ENCODE measurements at regions not wholly inside any gene's neighbourhood (a gene's known extent, or its start where the extent isn't known, plus 50 kb on each side); places are given as distances from the start of the nearest gene placed in this dataset.

DNA sequence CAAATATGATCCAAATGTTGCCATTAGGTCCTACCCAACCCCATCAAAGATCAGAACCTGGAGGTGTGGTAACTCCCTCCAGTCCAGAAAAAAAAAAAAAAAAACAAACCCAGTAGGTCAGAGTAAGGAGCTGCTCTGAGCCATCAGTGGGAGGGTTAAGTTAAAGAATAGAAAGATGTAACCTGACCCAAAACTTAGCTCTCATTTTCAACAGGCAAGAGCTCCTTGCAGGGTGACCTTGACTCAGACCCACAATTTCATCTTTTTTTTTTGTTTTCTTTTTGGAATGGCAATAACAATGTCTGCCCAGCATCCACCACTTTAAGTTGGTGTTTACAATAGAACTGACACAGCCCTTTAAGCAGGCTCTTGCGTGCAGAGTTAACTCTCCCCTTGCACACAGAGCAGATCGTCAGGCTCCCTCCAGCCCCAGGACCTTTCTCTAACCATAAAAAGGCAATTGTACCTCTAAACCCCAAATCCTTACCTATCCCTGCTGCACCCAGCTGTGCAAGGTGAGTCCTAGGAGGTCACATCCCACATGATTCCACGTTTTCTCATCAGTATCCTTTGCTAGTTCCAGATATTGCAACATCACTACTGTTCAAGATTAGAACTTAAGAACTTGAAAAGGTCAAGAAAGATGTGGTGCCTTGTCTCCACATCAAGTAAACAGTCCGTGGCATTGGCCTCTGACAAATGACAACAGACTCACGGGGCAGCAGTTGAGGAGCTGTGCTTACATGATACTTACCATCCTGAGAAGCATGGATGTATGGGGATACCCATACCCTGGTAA lies 178.6 kb upstream of the EEA1 start:
- no peak overlapping the region for H3K4me3 ChIP-seq (replicated peaks; ENCODE audit: low read depth, low read length)
- no peak for DNase-seq (ENCODE audit: extremely low read depth, low read depth)
- TF ChIP-seq CTCF (IDR thresholded peaks at IDR 0.05; ENCODE audit: low read depth, low read length, missing control alignments) = no peak

- no peak for TF ChIP-seq CTCF (IDR thresholded peaks at IDR 0.05; ENCODE audit: low read depth, low read length, missing control alignments)
- no peak for DNase-seq (ENCODE audit: extremely low read depth, low read depth)
- H3K4me3 ChIP-seq (replicated peaks; ENCODE audit: low read depth, low read length) = no peak overlapping the region
These were observed 179.9 kb upstream of the EEA1 start for GRCh38 chr12:93108985-93109384.

- TF ChIP-seq CTCF (IDR thresholded peaks at IDR 0.05; ENCODE audit: low read depth, low read length, missing control alignments) = no peak
- H3K4me3 ChIP-seq (replicated peaks; ENCODE audit: low read depth, low read length) = no peak overlapping the region
- DNase-seq (ENCODE audit: extremely low read depth, low read depth) = no peak
These were observed 180.6 kb upstream of the EEA1 start for GRCh38 chr12:93109551-93110203.

- TF ChIP-seq CTCF (IDR thresholded peaks at IDR 0.05; ENCODE audit: low read depth, low read length, missing control alignments) = no peak
- DNase-seq (ENCODE audit: extremely low read depth, low read depth) = no peak
- no peak overlapping the region for H3K4me3 ChIP-seq (replicated peaks; ENCODE audit: low read depth, low read length)
These were observed 182.7 kb upstream of the EEA1 start for GRCh38 chr12:93111773-93112172.

- no peak overlapping the region for H3K4me3 ChIP-seq (replicated peaks; ENCODE audit: low read depth, low read length)
- DNase-seq (ENCODE audit: extremely low read depth, low read depth) = no peak
- TF ChIP-seq CTCF (IDR thresholded peaks at IDR 0.05; ENCODE audit: low read depth, low read length, missing control alignments) = no peak
These were observed 184.4 kb upstream of the EEA1 start for GRCh38 chr12:93113317-93114006.

GRCh38 chr12:93115198-93115601 lies 186.1 kb upstream of the EEA1 start:
- no peak for DNase-seq (ENCODE audit: extremely low read depth, low read depth)
- no peak for TF ChIP-seq CTCF (IDR thresholded peaks at IDR 0.05; ENCODE audit: low read depth, low read length, missing control alignments)
- H3K4me3 ChIP-seq (replicated peaks; ENCODE audit: low read depth, low read length) = no peak overlapping the region

Measured in HFF-Myc (cell line).